Pancreas (tissue), 10 donors: ENCODE measurements at regions not wholly inside any gene's neighbourhood (a gene's known extent, or its start where the extent isn't known, plus 50 kb on each side); places are given as distances from the start of the nearest gene placed in this dataset.
A peak's percentile ranks its signal among the peaks of the same experiment; 100 is the strongest.

Source experiments
- ATAC-seq, 4 donors: fragments of 200-7000 bp; cut with Tn5 transposase; one replicate each; pipeline versions ENCODE4 v1.8.0 to v1.9.1; 2020; ENCODE audit warnings: mild to moderate bottlenecking in 4 of 4, moderate library complexity in 4 of 4
- DNase-seq, 6 donors: peaks; one replicate each; pipeline ENCODE4 v3.0.0-alpha.2; 2020
- FAIRE-seq: peaks from 2 replicates; lab custom pipeline; 2012; peaks lifted over from hg19 to GRCh38; lab: Jason Lieb, UNC
- H3K27ac ChIP-seq, 4 donors: fragments of 200-600 bp; sonication (generic); 1 replicate in 3 of 4; 2 replicates in 1 of 4; pipeline versions ENCODE4 v1.5.0 to v1.8.0; 2020
- H3K27me3 ChIP-seq, 4 donors: fragments of 200-600 bp; one replicate each; pipeline ENCODE4 v1.8.0; 2021
- H3K36me3 ChIP-seq, 3 donors: fragments of 200-600 bp; sonication (generic) in 1 of 3; one replicate each; pipeline versions ENCODE4 v1.5.0 to v1.8.0; 2020 to 2021
- H3K4me1 ChIP-seq, 3 donors: fragments of 200-600 bp; one replicate each; pipeline ENCODE4 v1.8.0; 2021
- H3K4me3 ChIP-seq, 4 donors: fragments of 200-600 bp; sonication (generic) in 2 of 4; one replicate each; pipeline versions ENCODE4 v1.5.0 to v1.8.0; 2020 to 2021
- H3K9me3 ChIP-seq, 4 donors: fragments of 200-600 bp; one replicate each; pipeline ENCODE4 v1.8.0; 2021
- CTCF ChIP-seq, 4 donors: fragments of 200-600 bp; sonication (generic) in 3 of 4; IDR thresholded peaks; one replicate each; pipeline versions ENCODE4 v1.5.0 to v1.8.0; 2021; ENCODE audit warnings: antibody characterized with exemption in 4 of 4
- WGBS, 2 donors: extraction: QIAGEN DNeasy Blood & Tissue Kit; methylation state at CpG; one replicate each; pipeline ENCODE4 v1.1.7; 2013; 5-methylcytosine and 5-hydroxymethylcytosine counted together
- intact Hi-C, 3 donors: fragments of 100-400 bp; cut with DNase I; formaldehyde crosslinking; loops; one replicate each; pipeline versions ENCODE4 v1.11.1 to v1.14.2; 2022
- donor health status: healthy with polysubstance abuse.
- donor health status: DM: no; HTN: no; CAD: no; lungs with moderate emphysema.
- donor health status: DM: no; HTN: no; CAD: no.
- donor health status: control.
- donor health status: control.
- donor health status: Bipolar disorder and iron deficiency.
- donor health status: DM: yes; HTN: yes; CAD: no.
- donor health status: DM: no; HTN: no; CAD: no.
- donor health status: DM: no; HTN: no; CAD: no.
- donor health status: DM: yes; HTN: yes; CAD: no.

- WGBS, 2 donors: 54 to 67% methylated on average over 8 of the region's 8 CpGs
- no peak overlapping the region for H3K27ac ChIP-seq
- H3K36me3 ChIP-seq: no peaks in the 10 kb centered on the region
- no peak for TF ChIP-seq CTCF (IDR thresholded peaks at IDR 0.05)
- no peak overlapping the region for H3K4me3 ChIP-seq
- H3K9me3 ChIP-seq: no peaks in the 10 kb centered on the region
- ATAC-seq (no peak), DNase-seq (no peak), FAIRE-seq (peak; percentile 34)
- intact Hi-C loops: no loop called here
- H3K4me1 ChIP-seq: no peaks in the 10 kb centered on the region
- H3K27me3 ChIP-seq: no peaks in the 10 kb centered on the region
These were observed 660.3 kb upstream of the PRKX start for GRCh38 chrX:4373791-4374190.

- no peak for TF ChIP-seq CTCF (IDR thresholded peaks at IDR 0.05)
- H3K9me3 ChIP-seq: no peaks in the 10 kb centered on the region
- ATAC-seq (no peak), FAIRE-seq (no peak), DNase-seq (no peak)
- WGBS, 2 donors: 69 to 79% methylated on average over 3 of the region's 3 CpGs
- H3K4me1 ChIP-seq: no peaks in the 10 kb centered on the region
- no peaks in the 10 kb centered on the region for H3K36me3 ChIP-seq
- no peak overlapping the region for H3K4me3 ChIP-seq
- no peak overlapping the region for H3K27ac ChIP-seq
- intact Hi-C loops: no loop called here
- no peaks in the 10 kb centered on the region for H3K27me3 ChIP-seq
These were observed 645.1 kb upstream of the PRKX start for GRCh38 chrX:4358577-4358976.

- intact Hi-C loops: no loop called here
- Histone ChIP-seq H3K27ac (no peak overlapping the region), H3K4me1 (no peaks in the 10 kb centered on the region), H3K4me3 (no peak overlapping the region), H3K36me3 (no peaks in the 10 kb centered on the region), H3K27me3 (peaks cover 0 to 17% (median 4%) of the 10 kb centered on the region in 4 donors), H3K9me3 (no peaks in the 10 kb centered on the region)
- no peak for TF ChIP-seq CTCF (IDR thresholded peaks at IDR 0.05)
- FAIRE-seq (no peak), DNase-seq (no peak), ATAC-seq (no peak)
- 33 to 42% methylated on average over 5 of the region's 5 CpGs for WGBS, 2 donors
These were observed 609.5 kb upstream of the PRKX start for GRCh38 chrX:4322916-4323315.

GRCh38 chrX:4320436-4320947 lies 607.0 kb upstream of the PRKX start:
- Histone ChIP-seq H3K27ac (no peak overlapping the region), H3K9me3 (no peaks in the 10 kb centered on the region), H3K4me1 (no peaks in the 10 kb centered on the region), H3K4me3 (no peak overlapping the region), H3K27me3 (peaks cover 0 to 17% (median 4%) of the 10 kb centered on the region in 4 donors), H3K36me3 (no peaks in the 10 kb centered on the region)
- no peak for TF ChIP-seq CTCF (IDR thresholded peaks at IDR 0.05)
- no peak for FAIRE-seq
- no peak for ATAC-seq
- DNase-seq: no peak
- intact Hi-C loops: no loop called here
- WGBS, 2 donors: 20 to 26% methylated on average over 9 of the region's 9 CpGs

GRCh38 chrX:4315891-4316290 lies 602.4 kb upstream of the PRKX start:
- DNase-seq (no peak), FAIRE-seq (no peak), ATAC-seq (no peak)
- H3K36me3 ChIP-seq: no peaks in the 10 kb centered on the region
- no peaks in the 10 kb centered on the region for H3K9me3 ChIP-seq
- intact Hi-C loops: no loop called here
- H3K27ac ChIP-seq: no peak overlapping the region
- peaks cover 0 to 4% (median 0%) of the 10 kb centered on the region in 4 donors for H3K27me3 ChIP-seq
- TF ChIP-seq CTCF (IDR thresholded peaks at IDR 0.05): no peak
- 27 to 31% methylated on average over 2 of the region's 2 CpGs for WGBS, 2 donors
- no peaks in the 10 kb centered on the region for H3K4me1 ChIP-seq
- H3K4me3 ChIP-seq: no peak overlapping the region
